GM12892 (cell line): ENCODE measurements at regions not wholly inside any gene's neighbourhood (a gene's known extent, or its start where the extent isn't known, plus 50 kb on each side); places are given as distances from the start of the nearest gene placed in this dataset.

Source experiments
- POLR2A ChIP-seq: IDR thresholded peaks from 2 replicates; pipeline ENCODE4 v1.6.1; 2011; ENCODE audit warnings: low read depth, low read length, control low read depth
- POLR2AphosphoS5 ChIP-seq: IDR thresholded peaks from 2 replicates; pipeline ENCODE4 v1.6.1; 2011; ENCODE audit warnings: low read depth, low read length, control low read depth
- TAF1 ChIP-seq: IDR thresholded peaks from 2 replicates; pipeline ENCODE4 v1.6.1; 2011; ENCODE audit warnings: low read depth, mild to moderate bottlenecking, control low read depth, low read length, borderline replicate concordance

DNA sequence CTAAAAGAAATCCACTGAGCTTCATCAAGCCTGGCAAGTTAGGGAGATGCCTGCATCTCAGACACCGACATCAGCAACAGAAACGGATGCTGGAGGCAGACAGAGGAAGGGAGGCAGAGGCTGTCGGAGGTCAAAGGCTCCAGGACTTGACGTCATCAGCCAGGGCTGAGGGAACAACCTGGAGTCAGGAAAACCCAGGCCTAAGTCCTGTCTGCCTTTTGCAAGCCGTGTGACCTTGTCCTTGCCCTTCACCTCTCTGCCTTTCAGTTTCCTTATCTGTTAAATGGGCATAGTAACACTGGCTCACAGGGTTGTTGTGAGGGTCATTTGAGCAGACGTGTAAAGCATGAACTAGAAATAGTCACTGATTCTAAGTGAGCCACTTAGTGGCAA, 194.2 kb downstream of the BCL11B start:
- TF ChIP-seq POLR2A (no peak), POLR2AphosphoS5 (no peak), TAF1 (no peak)
